ENCODE measurements at regions not wholly inside any gene's neighbourhood (a gene's known extent, or its start where the extent isn't known, plus 50 kb on each side); places are given as distances from the start of the nearest gene placed in this dataset.

GRCh38 chr10:125553091-125553490 is 129.9 kb downstream of the TEX36 start:
- TF ChIP-seq EZH2 (IDR thresholded peaks at IDR 0.05): no peak
- TF ChIP-seq CTCF (IDR thresholded peaks at IDR 0.05): no peak

Measured in neural progenitor cell (in vitro differentiated cells).